LNCaP clone FGC (cell line): ENCODE measurements at regions not wholly inside any gene's neighbourhood (a gene's known extent, or its start where the extent isn't known, plus 50 kb on each side); places are given as distances from the start of the nearest gene placed in this dataset.

Experiments
- DNase-seq: peaks from one replicate; pipeline ENCODE4 v3.0.0-alpha.2; 2011; ENCODE audit warnings: low read depth
- H3K4me3 ChIP-seq: 2 replicates; pipeline ENCODE4 v1.5.1; 2011; ENCODE audit warnings: mild to moderate bottlenecking, low read depth, low read length, control low read depth
- CTCF ChIP-seq: IDR thresholded peaks from 2 replicates; pipeline ENCODE4 v1.5.1; 2012; ENCODE audit warnings: mild to moderate bottlenecking; ENCODE audit not compliant: control insufficient read depth, insufficient read depth; ENCODE audit errors: extremely low read depth

- TF ChIP-seq CTCF, result no peak
- H3K4me3 ChIP-seq, result no peak overlapping the region
- DNase-seq, result no peak
Measured at GRCh38 chr13:73832825-73833224, 301.4 kb downstream of the KLF12 start.

GRCh38 chr13:73832128-73832588, 302.0 kb downstream of the KLF12 start:
- TF ChIP-seq CTCF, result no peak
- no peak overlapping the region for H3K4me3 ChIP-seq
- no peak for DNase-seq

- no peak for DNase-seq
- no peak overlapping the region for H3K4me3 ChIP-seq
- TF ChIP-seq CTCF, result no peak
Measured at GRCh38 chr13:73829416-73829815, 304.8 kb downstream of the KLF12 start.

DNA sequence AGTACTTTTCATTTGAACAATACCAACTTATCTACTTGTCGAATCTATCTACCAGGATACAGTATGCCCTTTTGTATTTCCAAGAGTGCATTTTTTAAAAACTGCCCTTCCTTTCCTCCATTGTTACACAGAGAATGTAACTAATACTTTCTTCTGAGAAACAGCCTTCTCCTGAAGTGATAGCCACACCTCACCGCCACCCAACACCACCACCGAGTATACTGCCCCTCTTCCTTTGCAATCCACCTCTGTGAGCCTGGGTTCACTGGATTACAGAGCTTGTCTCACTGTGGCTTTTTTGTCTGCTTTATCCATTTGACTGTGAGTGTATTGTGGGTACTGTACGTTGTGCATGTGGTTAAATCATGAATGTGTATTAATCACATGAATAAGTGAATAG, 305.4 kb downstream of the KLF12 start:
- no peak for TF ChIP-seq CTCF
- no peak for DNase-seq
- H3K4me3 ChIP-seq, result no peak overlapping the region

DNA sequence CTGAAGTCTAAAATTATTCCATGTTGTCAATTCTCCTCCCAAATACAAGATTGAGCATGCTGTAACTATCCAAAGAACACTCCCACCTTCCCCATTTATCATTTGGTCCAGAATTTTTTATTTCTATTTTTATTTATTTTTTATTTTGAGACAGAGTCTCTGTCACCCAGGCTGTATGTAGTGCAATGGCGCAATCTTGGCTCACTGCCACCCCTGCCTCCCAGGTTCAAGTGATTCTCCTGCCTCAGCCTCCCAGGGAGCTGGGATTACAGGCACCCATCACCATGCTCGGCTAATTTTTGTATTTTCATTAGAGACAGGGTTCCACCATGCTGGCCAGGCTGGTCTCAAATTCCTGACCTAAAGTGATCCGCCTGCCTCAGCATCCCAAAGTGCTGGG, 306.8 kb downstream of the KLF12 start:
- no peak for DNase-seq
- TF ChIP-seq CTCF, result no peak
- H3K4me3 ChIP-seq, result no peak overlapping the region

DNA sequence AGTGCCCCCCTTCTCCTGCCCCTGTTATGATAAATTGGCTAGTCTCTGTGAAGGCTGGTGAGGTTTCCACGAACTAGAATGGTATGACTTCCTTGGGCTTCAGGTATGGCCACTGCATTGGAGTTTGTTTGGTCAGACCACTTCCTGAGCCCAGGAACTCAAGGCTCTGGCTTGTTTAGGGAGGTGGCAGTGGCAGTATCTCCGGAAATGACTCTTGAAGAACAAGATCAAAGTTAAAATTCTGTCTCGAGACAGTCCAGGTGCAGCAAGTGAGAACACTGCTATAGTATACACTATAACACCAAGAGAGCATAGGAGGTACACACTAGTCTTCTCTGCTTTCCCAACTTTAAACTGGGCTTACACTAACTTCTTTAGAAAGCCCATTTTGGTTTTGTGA, 309.1 kb downstream of the KLF12 start:
- H3K4me3 ChIP-seq, result no peak overlapping the region
- TF ChIP-seq CTCF, result no peak
- no peak for DNase-seq
